Fibroblast of lung (primary cell): ENCODE measurements at regions not wholly inside any gene's neighbourhood (a gene's known extent, or its start where the extent isn't known, plus 50 kb on each side); places are given as distances from the start of the nearest gene placed in this dataset.

Source experiments
- CTCF ChIP-seq, 2 donors: IDR thresholded peaks in 1 of 2; conservative IDR thresholded peaks in 1 of 2; 1 replicate in 1 of 2; 2 replicates in 1 of 2; pipeline ENCODE4 v1.5.1; 2011 to 2012; ENCODE audit warnings: low read length in 2 of 2, control low read depth in 1 of 2, inconsistent platforms in 1 of 2, low read depth in 1 of 2, mild to moderate bottlenecking in 1 of 2
- EZH2 ChIP-seq: IDR thresholded peaks from 2 replicates; pipeline ENCODE4 v1.5.1; 2012; ENCODE audit warnings: low read length, control low read depth, mild to moderate bottlenecking; ENCODE audit errors: missing control alignments

GRCh38 chr22:35479985-35480550, 60.6 kb upstream of the RASD2 start:
- TF ChIP-seq CTCF (conservative IDR thresholded peaks at IDR 0.05 in 1 of 2, IDR thresholded peaks at IDR 0.05 in 1 of 2; ENCODE audit: low read depth in 1 of 2, low read length in 2 of 2) = no peak
- no peak for TF ChIP-seq EZH2
